ENCODE measurements at regions not wholly inside any gene's neighbourhood (a gene's known extent, or its start where the extent isn't known, plus 50 kb on each side); places are given as distances from the start of the nearest gene placed in this dataset.

DNA sequence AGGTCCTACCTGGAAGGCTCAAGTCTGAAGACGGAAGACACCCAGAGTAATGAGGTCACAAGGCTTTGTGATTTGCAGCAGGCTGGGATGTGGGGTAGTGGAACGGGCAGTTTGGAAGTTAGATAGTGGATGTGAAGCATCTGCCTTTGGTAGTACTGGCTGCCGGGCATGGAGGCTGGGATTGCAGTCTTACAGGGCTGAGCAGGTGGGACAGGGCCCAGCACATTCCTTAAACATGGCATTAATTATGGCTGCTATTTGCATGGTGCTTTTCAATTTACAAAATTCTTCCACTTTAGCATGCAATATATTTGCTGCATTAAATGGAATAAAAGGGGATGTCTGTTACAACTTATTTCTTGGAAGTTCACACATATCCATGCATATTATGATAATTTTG lies 161.2 kb downstream of the UTP18 start:
- TF ChIP-seq, protein P1, sequence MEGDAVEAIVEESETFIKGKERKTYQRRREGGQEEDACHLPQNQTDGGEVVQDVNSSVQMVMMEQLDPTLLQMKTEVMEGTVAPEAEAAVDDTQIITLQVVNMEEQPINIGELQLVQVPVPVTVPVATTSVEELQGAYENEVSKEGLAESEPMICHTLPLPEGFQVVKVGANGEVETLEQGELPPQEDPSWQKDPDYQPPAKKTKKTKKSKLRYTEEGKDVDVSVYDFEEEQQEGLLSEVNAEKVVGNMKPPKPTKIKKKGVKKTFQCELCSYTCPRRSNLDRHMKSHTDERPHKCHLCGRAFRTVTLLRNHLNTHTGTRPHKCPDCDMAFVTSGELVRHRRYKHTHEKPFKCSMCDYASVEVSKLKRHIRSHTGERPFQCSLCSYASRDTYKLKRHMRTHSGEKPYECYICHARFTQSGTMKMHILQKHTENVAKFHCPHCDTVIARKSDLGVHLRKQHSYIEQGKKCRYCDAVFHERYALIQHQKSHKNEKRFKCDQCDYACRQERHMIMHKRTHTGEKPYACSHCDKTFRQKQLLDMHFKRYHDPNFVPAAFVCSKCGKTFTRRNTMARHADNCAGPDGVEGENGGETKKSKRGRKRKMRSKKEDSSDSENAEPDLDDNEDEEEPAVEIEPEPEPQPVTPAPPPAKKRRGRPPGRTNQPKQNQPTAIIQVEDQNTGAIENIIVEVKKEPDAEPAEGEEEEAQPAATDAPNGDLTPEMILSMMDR (IDR thresholded peaks at IDR 0.05 in 2 of 3, conservative IDR thresholded peaks at IDR 0.05 in 1 of 3; ENCODE audit: insufficient read depth in 2 of 3, low read depth in 1 of 3, low read length in 3 of 3), result no peak
- TF ChIP-seq, protein P2, sequence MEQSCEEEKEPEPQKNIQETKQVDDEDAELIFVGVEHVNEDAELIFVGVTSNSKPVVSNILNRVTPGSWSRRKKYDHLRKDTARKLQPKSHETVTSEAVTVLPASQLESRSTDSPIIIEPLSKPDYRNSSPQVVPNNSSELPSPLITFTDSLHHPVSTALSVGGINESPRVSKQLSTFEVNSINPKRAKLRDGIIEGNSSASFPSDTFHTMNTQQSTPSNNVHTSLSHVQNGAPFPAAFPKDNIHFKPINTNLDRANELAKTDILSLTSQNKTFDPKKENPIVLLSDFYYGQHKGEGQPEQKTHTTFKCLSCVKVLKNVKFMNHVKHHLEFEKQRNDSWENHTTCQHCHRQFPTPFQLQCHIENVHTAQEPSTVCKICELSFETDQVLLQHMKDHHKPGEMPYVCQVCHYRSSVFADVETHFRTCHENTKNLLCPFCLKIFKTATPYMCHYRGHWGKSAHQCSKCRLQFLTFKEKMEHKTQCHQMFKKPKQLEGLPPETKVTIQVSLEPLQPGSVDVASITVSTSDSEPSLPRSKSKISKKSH (CRISPR knock-in tag; IDR thresholded peaks at IDR 0.05), result no peak
- TF ChIP-seq EP300 (IDR thresholded peaks at IDR 0.05; ENCODE audit: low read length) (no peak), BRF1 (IDR thresholded peaks at IDR 0.05; ENCODE audit: borderline replicate concordance, extremely low read depth, insufficient read length) (no peak), TRIM28 (IDR thresholded peaks at IDR 0.05) (no peak), MTF1 (CRISPR knock-in tag; IDR thresholded peaks at IDR 0.05; ENCODE audit: borderline replicate concordance) (no peak)
- TF ChIP-seq, protein P3, sequence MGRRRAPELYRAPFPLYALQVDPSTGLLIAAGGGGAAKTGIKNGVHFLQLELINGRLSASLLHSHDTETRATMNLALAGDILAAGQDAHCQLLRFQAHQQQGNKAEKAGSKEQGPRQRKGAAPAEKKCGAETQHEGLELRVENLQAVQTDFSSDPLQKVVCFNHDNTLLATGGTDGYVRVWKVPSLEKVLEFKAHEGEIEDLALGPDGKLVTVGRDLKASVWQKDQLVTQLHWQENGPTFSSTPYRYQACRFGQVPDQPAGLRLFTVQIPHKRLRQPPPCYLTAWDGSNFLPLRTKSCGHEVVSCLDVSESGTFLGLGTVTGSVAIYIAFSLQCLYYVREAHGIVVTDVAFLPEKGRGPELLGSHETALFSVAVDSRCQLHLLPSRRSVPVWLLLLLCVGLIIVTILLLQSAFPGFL (CRISPR knock-in tag; IDR thresholded peaks at IDR 0.05), result no peak
- TF ChIP-seq, protein P4, sequence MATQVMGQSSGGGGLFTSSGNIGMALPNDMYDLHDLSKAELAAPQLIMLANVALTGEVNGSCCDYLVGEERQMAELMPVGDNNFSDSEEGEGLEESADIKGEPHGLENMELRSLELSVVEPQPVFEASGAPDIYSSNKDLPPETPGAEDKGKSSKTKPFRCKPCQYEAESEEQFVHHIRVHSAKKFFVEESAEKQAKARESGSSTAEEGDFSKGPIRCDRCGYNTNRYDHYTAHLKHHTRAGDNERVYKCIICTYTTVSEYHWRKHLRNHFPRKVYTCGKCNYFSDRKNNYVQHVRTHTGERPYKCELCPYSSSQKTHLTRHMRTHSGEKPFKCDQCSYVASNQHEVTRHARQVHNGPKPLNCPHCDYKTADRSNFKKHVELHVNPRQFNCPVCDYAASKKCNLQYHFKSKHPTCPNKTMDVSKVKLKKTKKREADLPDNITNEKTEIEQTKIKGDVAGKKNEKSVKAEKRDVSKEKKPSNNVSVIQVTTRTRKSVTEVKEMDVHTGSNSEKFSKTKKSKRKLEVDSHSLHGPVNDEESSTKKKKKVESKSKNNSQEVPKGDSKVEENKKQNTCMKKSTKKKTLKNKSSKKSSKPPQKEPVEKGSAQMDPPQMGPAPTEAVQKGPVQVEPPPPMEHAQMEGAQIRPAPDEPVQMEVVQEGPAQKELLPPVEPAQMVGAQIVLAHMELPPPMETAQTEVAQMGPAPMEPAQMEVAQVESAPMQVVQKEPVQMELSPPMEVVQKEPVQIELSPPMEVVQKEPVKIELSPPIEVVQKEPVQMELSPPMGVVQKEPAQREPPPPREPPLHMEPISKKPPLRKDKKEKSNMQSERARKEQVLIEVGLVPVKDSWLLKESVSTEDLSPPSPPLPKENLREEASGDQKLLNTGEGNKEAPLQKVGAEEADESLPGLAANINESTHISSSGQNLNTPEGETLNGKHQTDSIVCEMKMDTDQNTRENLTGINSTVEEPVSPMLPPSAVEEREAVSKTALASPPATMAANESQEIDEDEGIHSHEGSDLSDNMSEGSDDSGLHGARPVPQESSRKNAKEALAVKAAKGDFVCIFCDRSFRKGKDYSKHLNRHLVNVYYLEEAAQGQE (IDR thresholded peaks at IDR 0.05; ENCODE audit: borderline replicate concordance), result no peak
- TF ChIP-seq, protein P4 (CRISPR knock-in tag; IDR thresholded peaks at IDR 0.05; ENCODE audit: low read depth), result no peak
- TF ChIP-seq, protein P5, sequence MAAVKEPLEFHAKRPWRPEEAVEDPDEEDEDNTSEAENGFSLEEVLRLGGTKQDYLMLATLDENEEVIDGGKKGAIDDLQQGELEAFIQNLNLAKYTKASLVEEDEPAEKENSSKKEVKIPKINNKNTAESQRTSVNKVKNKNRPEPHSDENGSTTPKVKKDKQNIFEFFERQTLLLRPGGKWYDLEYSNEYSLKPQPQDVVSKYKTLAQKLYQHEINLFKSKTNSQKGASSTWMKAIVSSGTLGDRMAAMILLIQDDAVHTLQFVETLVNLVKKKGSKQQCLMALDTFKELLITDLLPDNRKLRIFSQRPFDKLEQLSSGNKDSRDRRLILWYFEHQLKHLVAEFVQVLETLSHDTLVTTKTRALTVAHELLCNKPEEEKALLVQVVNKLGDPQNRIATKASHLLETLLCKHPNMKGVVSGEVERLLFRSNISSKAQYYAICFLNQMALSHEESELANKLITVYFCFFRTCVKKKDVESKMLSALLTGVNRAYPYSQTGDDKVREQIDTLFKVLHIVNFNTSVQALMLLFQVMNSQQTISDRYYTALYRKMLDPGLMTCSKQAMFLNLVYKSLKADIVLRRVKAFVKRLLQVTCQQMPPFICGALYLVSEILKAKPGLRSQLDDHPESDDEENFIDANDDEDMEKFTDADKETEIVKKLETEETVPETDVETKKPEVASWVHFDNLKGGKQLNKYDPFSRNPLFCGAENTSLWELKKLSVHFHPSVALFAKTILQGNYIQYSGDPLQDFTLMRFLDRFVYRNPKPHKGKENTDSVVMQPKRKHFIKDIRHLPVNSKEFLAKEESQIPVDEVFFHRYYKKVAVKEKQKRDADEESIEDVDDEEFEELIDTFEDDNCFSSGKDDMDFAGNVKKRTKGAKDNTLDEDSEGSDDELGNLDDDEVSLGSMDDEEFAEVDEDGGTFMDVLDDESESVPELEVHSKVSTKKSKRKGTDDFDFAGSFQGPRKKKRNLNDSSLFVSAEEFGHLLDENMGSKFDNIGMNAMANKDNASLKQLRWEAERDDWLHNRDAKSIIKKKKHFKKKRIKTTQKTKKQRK (IDR thresholded peaks at IDR 0.05; ENCODE audit: borderline replicate concordance, low read depth, low read length), result no peak
- TF ChIP-seq, protein P6, sequence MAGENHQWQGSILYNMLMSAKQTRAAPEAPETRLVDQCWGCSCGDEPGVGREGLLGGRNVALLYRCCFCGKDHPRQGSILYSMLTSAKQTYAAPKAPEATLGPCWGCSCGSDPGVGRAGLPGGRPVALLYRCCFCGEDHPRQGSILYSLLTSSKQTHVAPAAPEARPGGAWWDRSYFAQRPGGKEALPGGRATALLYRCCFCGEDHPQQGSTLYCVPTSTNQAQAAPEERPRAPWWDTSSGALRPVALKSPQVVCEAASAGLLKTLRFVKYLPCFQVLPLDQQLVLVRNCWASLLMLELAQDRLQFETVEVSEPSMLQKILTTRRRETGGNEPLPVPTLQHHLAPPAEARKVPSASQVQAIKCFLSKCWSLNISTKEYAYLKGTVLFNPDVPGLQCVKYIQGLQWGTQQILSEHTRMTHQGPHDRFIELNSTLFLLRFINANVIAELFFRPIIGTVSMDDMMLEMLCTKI (IDR thresholded peaks at IDR 0.05; ENCODE audit: partially characterized antibody), result no peak
